ENCODE measurements at regions not wholly inside any gene's neighbourhood (a gene's known extent, or its start where the extent isn't known, plus 50 kb on each side); places are given as distances from the start of the nearest gene placed in this dataset.

DNA sequence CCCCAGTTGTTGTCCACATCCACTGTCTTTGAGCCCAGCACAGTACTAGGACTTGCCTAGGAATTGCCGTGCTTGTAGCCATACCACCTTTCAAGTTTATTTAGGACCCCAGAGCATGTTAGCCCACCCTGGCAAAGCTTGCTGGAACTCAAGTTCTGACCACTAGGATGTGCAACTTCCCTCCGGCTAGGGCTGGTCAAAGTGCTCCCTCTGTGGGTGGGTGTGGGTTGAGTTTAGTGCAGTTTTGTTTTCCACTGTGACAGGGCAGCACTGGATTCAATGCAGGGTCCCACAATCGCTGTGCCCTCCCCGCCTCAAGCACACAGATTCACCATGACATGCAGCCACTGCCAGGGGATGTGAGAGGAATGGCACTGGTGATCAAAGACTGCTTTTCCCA is 96.0 kb downstream of the RASGEF1B start:
- intact Hi-C loops (cut with DNase I, micrococcal nuclease), result no loop called here
- ATAC-seq, result no peak
- DNase-seq, result no peak

DNA sequence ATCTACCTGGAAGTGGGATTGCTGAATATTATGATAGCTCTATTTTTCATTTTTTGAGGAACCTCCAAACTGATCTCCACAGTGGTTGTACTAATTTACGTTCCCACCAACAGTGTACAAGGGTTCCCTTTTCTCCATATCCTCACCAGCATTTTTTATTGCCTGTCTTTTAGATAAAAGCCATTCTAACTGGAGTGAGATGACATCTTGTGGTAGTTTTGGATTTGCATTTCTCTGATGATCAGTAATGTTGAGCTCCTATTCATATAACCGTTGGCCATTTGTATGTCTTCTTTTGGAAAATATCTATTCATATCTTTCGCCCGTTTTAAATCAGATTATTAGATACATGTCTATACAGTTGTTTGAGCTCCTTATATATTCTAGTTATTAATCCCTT is 101.8 kb downstream of the RASGEF1B start:
- ATAC-seq, result no peak
- intact Hi-C loops (cut with DNase I, micrococcal nuclease), result no loop called here
- no peak for DNase-seq

DNA sequence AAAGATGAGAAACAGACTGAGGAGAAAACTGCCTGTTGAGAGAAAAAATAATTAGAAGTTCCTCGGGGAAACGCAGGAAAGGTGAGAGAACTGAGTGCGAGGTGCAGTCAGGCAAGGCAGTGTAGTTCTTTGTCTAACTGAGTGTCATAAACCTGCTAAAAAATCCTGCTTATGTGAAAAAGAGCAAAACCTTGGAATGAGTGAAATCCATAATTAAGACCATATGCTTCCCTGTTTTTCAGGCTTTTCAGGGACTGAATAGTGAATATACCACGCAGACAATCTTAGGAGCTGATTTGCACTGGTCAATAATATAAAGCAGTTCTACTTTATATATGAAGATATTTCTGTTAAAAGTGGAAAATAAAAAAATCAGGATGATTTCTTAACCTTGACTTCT is 104.9 kb downstream of the RASGEF1B start:
- DNase-seq (no peak), ATAC-seq (no peak)
- intact Hi-C loops (cut with DNase I, micrococcal nuclease), result no loop called here

DNA sequence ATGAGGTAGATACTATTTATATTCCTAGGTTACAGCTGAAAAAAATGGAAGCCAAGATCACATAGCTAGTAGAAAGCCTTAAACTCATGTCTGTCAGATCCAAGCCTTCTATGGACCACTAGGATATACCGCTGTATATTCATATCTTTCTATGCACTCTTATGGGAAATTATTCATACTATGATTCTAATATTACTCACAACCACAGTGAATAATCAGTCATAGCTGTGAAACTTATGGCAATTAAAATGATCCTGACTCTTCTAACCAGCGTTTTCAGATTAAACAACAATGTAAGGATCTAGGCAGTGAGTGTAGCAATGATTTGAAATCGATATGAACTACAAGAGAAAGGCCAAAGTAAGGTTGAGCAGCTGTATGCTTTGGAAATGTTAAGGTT is 111.0 kb downstream of the RASGEF1B start:
- ATAC-seq, result no peak
- intact Hi-C loops (cut with DNase I, micrococcal nuclease), result no loop called here
- DNase-seq, result no peak

DNA sequence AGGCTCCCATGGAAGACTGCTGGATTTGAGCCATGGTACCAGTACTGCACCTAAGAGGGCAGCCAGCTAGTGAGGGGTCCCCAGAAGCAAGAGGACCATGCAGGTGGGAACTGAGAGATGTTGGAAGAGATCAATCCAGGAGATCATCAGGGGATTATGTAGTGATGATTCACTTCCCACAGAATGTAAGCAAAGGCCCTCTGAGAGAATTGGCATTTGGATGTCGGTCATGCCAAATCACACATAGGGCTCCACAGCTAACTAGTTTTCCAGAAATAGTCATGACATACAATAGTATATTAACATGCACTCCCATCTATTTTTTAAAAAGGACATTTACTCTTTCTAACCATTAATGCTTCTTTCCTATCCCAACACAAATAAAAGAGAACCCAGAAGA is 112.5 kb downstream of the RASGEF1B start:
- intact Hi-C loops (cut with DNase I, micrococcal nuclease), result loop anchor here in 1 of 2 donors (10.0 kb wide), 1 partner anchor 994 kb away; no protein-coding TSS in a partner anchor
- DNase-seq (no peak), ATAC-seq (no peak)

DNA sequence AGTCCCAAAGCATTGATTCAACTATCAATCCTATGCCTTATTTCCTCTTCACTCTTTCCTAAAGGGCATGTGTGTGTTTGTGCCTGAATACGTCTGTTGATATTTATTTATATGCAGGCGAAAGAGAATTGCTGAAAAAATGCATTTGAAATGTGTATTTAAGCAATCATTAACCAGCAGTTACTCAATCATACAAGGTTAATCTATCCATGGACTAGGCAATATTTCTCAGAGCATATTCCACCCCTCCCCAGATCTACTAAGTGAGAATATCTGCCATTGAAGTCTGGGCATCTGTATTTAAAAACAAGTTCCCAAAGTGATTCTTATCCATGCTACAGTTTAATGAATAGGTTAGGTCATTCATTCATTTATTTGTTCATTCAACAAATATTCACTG is 113.6 kb downstream of the RASGEF1B start:
- ATAC-seq (no peak), DNase-seq (no peak)
- intact Hi-C loops (cut with DNase I, micrococcal nuclease), result loop anchor here in 1 of 2 donors (10.0 kb wide), 1 partner anchor 993 kb away; no protein-coding TSS in a partner anchor

DNA sequence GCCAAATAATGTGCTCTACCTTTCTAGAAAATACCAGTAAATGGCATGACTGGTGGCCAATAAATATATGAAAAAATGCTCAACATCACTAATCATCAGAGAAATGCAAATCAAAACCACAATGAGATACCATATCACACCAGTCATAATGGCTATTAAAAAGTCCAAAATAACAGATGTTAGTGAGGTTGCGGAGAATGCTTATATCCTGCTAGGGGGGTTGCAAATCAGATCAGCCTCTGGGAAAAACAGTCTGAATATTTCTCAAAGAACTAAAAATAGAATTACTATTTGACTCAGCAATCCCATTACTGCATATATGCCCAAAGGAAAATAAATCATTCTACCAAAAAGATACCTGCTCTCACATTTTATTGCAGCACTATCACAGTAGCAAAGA is 115.1 kb downstream of the RASGEF1B start:
- DNase-seq (no peak), ATAC-seq (no peak)
- intact Hi-C loops (cut with DNase I, micrococcal nuclease), result loop anchor here in 1 of 2 donors (10.0 kb wide), 1 partner anchor 992 kb away; no protein-coding TSS in a partner anchor

DNA sequence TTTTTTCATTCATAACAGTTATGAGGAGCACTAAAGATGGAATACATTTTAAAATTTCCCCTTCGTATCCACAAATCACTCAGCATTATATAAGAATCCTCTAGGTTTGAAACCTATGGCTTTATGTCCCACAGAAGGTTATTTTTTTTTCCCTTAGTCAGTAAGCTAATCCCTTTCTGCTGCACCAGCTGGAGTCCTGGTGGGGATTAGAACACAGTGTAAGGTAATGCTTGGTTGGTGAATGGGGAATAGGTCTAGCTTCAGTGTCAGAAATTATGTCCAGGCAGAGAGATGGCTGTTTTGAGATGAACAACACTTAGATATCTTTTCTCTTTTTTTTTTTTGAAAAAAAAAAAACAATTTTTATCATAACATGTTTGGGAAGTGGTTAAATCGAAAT is 116.6 kb downstream of the RASGEF1B start:
- intact Hi-C loops (cut with DNase I, micrococcal nuclease), result loop anchor here in 1 of 2 donors (10.0 kb wide), 1 partner anchor 990 kb away; no protein-coding TSS in a partner anchor
- no peak for DNase-seq
- no peak for ATAC-seq

DNA sequence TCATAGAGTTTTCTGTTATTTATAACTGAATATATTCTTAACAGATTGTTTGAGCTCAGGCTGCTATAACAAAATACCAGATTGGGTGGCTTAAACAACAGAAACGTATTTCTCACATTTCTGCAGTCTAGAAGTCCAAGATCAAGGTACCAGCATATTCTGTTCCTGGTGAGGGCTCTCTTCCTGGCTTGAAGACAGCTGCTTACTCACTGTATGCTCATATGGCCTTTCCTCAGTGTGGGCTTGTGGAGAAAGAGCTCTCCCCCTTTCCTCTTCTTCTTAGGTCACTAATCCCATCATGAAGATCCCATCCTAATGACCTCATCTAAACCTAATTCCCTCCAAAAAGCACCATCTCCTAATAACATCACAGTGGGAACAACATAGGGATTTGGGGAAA is 117.8 kb downstream of the RASGEF1B start:
- ATAC-seq (no peak), DNase-seq (no peak)
- intact Hi-C loops (cut with DNase I, micrococcal nuclease), result loop anchor here in 1 of 2 donors (5.0 to 10.0 kb wide), 2 partner anchors 287 to 989 kb away; no protein-coding TSS in a partner anchor

DNA sequence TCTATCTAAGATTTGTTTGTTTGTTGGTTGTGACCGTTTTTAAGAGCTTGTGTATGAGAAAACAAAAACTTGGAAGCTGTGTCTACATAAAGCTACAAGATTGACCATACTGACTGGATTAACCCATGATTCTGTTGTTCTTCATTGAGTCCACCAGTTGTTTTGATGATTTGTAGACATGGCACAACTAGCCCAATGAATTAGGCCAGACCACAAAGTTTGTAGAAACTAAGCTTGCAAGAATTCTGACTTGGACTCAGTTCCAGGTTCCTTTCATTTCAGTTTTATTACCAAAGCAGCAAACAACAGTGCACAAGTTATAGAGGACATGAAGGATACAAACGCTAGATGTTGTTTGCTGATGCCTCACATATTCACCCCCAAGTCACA is 119.3 kb downstream of the RASGEF1B start:
- ATAC-seq (no peak), DNase-seq (no peak)
- intact Hi-C loops (cut with DNase I, micrococcal nuclease), result loop anchor here in 1 of 2 donors (5.0 to 10.0 kb wide), 2 partner anchors 285 to 988 kb away; no protein-coding TSS in a partner anchor

DNA sequence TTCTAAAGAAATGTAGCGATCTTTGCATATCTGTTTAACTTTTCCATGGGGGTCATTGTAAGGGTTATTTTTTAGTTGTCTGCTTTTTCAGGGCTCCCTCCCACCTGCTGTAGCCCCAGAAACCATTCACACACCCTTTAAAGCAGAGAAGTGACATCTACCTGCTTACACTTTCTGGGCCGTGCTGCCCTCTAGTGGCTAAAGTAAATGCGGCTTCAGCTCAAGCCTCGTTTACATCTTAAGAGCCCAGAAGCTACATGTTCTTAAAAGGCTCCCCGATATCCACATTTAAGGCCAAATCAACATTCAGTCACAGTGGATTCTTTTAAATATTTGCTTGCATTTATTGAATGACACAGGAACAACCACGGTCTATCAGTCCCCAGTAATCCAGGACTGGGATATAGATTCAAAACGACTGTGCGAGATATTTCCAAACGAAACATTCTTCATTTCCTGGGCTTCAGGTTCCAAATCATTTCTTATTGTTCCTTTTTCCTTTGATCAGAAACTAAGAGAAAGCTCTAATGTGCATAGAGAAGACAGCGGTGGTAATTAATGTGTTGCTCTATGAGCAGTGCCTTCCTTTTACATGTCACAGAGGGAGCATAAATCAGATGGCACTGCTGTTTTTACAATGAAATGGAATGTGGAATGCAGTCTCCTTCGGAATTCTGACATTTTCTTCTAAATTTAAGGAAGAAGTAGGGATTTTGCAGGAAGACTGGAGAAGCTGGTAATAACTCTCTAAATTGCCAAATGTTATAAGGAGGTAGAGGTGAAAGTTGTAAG is 119.9 kb downstream of the RASGEF1B start:
- DNase-seq (peak; percentile 40 to 81), ATAC-seq (peak; percentile 80)
- intact Hi-C loops (cut with DNase I, micrococcal nuclease), result loop anchor here in 1 of 2 donors (5.0 to 10.0 kb wide), 2 partner anchors 285 to 987 kb away; no protein-coding TSS in a partner anchor

DNA sequence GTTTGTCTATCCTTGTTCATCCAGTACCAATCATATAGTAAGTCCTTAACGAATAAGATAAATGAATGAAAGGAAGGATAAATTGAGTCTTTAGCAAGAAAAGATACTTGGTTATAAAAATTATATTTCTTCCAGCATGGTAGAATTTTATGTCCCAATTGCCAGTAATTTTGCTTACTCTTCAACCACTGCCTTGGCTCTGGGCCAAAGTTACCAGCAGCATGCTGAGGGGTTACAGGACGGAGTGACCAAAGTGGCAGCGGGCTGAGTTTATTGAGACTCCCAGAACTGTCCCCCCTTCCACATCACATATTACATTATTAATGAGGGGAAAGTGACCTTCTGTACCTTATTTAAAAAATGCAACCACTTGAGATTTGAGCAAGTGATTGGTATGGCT is 121.7 kb downstream of the RASGEF1B start:
- DNase-seq (no peak), ATAC-seq (no peak)
- intact Hi-C loops (cut with DNase I, micrococcal nuclease), result loop anchor here in 1 of 2 donors (5.0 to 10.0 kb wide), 2 partner anchors 283 to 985 kb away; no protein-coding TSS in a partner anchor

DNA sequence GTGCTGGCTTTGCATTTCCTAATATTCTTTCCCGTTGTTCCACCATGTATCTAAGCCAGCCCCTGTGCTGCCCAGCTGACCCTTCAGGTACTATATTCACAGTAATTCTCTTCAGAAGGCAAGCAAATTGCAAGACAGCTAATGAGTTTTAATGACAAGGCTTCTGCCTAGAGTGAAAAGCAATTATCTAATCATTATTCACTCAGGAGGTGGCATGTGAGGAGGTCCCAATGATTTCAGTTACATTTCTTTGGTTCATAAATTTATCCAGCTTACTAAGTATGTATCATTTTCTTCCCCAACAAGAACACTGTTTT is 123.0 kb downstream of the RASGEF1B start:
- ATAC-seq (no peak), DNase-seq (no peak)
- intact Hi-C loops (cut with DNase I, micrococcal nuclease), result no loop called here

DNA sequence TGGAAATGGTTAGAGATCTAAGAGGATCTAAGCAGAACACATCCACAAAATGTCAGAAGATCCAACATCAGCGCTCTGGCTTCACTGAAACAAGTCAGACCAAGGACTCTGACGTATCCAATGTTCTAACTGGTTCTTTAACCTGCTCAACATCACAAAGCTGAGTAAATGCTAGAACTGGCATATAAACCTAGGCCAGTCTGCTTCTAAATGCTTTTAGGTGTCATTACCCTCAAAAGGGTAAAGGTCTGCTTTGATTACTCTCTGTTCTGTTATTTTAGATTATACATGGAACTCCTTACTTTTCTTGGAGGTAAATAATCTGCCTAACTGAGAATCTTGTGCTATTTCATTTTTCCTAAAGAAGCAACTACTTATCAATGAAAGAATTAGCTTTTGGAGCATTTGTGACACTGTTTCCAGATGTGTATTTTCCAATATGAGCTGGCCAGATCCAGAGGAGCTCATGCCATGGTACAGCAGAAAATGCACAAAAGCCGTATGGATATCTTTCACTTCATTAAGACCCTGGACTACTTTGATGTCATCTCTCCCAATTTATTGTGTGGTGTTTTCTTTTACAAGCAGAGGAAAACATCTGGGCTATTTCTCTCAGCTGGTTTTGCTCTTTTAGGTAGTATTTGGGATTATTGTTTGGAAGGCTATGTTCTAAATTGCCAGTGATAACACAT is 123.5 kb downstream of the RASGEF1B start:
- intact Hi-C loops (cut with DNase I, micrococcal nuclease), result no loop called here
- ATAC-seq, result no peak
- DNase-seq, result no peak

DNA sequence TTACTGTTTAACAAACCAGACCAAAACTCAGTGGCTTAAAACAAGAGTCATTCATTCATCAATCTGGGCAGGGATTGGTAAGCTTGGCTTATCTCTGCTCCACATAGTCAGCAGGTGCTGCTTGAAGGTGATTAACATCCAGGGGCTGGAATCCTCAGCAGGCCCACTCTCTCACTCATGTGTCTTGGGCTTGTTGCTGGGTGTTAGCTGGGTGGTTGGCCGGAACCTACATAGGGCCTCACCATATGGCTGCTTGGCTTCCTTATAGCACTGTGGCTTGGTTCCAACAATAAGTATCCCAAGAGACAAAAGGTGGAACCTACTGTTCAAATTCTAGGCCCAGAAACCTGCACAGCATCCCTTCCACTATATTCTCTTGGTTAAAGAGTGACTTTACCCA is 125.0 kb downstream of the RASGEF1B start:
- peak; percentile 75 for ATAC-seq
- DNase-seq, result no peak
- intact Hi-C loops (cut with DNase I, micrococcal nuclease), result no loop called here

DNA sequence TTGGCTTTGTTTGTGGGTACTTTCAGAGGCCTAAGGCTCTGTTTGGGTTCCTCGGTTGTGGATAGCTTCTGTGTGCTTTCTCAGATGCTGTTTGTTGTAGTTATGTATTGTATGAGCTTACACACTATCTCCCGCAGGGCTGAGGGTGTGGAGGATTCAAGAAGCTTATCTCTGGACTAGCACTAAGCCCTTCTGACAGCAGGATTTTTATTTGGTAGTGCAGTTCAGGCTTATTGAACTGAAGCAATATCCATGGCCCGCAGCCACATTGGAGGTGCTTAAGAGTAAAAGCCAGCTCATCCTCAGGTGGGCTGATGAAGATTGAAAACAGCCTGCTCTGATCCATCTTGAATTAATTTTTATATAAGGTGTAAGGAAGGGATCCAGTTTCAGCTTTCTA is 128.2 kb downstream of the RASGEF1B start:
- intact Hi-C loops (cut with DNase I, micrococcal nuclease), result no loop called here
- ATAC-seq, result no peak
- no peak for DNase-seq

DNA sequence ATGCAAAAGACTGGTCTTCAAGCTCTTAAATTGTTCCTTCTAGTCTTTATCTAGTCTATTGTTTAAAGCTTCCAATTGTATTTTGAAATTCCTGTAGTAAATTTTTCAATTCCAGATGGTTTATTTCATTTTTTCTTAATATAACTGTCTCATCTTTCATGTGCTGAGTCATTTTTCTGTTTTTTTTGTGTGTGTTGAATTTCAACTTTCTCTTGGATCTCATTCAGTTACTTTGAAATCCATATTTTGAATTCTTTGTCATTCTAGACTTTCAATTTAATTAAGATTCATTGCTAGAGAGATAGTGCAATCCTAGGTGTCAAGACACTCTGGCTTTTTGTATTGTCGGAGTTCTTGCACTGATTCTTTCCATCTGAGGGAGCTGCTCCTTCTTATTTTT is 128.0 kb upstream of the PRKG2 start:
- ATAC-seq (no peak), DNase-seq (no peak)
- intact Hi-C loops (cut with DNase I, micrococcal nuclease), result no loop called here

DNA sequence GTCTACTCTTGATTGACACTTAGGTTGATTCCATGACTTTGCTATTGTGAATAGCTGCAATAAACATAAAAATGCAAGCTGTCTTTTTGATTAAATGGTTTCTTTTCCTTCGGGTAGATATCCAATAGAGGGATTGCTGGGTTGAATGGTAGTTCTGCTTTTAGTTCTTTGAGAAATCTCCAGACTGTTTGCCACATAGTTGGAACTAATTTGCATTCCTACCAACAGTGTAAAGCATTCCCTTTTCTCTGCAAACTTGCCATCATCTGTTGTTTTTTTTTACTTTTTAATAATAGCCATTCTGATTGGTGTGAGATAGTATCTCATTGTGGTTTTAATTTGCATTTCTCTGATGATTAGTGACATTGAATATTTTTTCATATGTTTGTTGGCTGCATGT is 122.2 kb upstream of the PRKG2 start:
- no peak for ATAC-seq

DNA sequence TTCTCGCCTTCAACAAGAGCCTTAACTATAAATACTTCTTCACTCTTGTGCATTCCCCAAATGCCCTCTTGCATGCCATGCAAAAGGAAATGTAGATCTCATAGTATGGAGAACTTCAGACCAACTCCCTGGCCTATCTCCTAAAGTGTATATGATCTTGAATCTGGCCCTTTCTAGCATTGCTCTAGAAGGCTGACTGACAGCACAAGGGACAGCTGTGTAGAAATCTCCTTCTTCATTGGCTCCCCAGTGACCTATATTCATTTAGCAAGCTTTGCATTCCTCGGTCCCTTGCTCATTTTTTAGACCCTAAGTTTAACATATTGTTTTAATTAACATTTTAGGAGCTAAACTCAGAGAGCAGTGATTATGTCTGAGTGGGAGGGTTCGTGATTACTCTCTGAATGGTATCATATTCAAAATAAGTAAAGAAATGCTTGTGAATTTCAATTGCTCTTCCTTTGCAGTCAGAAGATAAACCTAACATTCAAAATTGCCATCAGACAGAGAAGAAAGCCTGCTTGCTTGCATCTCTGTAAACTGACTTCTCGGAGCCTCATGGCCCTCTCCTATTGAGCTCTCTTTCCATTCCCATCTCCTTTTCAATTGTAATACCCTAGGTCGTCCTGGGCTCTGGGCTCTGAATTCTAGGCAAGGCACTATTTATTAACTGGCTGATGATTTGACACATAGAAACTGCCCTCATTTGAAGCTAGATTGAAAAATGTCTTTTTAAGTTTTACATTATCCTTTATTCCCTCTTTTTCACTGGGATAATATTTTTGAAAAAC is 120.3 kb upstream of the PRKG2 start:
- DNase-seq (no peak), ATAC-seq (no peak)
- intact Hi-C loops (cut with DNase I, micrococcal nuclease), result no loop called here

More for the DNA sequence above, 122.2 kb upstream of the PRKG2 start:
- no peak for DNase-seq
- intact Hi-C loops (cut with DNase I, micrococcal nuclease), result no loop called here

Data from left colon (tissue), 2 donors.